ENCODE measurements at regions not wholly inside any gene's neighbourhood (a gene's known extent, or its start where the extent isn't known, plus 50 kb on each side); places are given as distances from the start of the nearest gene placed in this dataset.

DNA sequence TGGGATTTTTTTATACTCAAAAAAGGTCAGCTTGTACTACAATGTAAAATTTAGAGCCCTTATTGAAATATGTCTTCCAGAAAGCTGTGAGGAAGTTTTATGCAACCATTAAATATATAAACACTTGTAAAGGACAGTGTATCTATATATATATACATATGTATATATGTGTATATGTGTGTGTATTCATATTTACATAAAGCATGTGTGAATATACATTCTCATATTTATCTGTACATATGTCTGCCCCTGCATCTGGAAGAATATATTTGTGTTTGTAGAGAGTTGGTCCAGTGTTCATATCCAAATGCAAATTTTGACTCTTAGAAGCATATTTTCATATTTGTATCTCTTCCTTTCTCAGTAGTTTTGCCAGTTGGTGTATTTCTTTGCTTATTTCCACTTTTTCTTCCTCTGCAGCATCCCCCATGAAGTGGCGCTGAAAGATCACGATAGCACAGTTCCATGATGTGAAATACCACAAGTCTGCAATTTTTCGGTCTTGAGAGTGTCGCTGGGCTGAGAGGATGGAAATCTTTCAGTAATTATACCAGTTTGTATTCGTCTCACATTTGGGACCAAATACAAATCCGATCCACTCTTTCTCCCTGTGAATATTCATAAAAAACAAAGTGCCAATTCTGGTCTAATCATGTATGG is 311.7 kb upstream of the DPH6 start:
- DNase-seq (ENCODE audit: low read depth in 3 of 3) = no peak

DNA sequence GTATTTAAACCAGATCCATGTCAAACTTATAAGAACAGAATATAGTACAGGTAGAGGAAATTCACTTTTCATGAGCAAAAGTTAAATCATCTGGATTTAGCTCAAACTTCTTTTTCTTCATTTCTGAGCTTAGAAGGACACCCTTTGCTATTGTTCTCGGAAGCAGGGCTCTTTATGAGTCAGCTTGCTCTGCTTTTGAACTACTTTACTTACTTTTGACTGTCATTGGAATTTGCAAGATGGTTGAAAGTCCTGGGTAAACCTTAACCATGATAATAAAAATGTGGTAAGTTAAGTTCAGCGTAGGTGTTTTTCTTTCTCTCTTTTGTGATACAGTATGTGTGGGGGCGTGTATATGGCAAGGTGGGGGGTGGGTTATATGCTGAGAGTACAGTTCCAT is 312.7 kb upstream of the DPH6 start:
- DNase-seq (ENCODE audit: low read depth in 3 of 3) = no peak

DNA sequence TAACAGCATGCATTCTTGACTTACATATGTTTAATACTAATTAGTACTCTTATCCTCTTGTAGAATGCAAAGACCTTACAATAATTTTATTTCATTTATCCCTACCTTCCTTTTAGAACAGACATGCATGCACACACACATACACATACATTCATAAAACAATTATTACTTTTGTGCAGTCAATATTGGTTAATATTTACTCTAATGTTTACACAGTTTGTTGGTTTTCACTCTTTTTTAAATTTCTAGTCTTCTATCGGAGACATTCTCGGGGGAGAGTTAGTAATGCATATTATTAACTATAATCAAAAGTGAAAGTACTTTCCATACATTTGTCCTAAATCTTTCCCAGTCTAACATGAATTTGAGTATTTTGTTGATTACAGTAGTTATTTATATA is 317.7 kb upstream of the DPH6 start:
- DNase-seq (ENCODE audit: low read depth in 3 of 3) = no peak

DNA sequence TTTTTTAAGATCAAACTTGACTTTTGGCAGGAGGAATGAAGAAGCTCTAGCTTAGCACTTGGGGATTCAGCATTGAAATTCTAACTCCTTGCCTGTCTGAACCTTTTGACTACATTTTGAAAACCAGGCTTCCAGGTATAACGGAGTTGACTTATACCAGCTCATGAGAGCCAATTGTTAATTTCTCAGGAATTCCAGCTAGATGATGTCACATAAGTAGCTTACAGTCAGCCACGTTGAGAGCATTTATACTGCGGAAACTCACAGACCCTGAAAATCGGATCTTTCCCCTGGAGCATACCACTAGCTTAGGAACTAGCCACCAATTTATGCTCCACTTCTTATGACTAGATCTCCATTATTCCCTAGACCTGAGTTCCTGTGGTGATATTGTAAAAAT is 321.4 kb upstream of the DPH6 start:
- no peak for DNase-seq (ENCODE audit: low read depth in 3 of 3)

DNA sequence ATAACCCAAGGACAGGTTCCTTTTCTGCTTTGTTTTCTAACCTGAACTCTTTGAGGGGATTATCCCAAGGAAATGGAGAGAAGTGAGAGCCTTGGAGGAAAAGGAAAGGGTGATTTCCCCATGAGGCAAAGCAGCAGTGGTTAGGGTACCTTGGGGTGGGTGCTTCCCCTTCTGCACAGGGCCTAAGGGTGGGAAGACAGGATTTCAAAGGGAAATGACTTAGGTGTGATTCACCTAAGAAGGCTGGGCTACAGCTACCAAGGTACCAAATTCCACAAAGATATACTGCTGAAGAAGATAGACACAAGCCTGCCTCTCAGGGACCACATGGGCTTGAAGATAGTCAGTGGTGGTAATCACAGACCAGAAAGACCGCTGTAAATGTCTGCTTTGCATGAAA is 325.3 kb upstream of the DPH6 start:
- no peak for DNase-seq (ENCODE audit: low read depth in 3 of 3)

DNA sequence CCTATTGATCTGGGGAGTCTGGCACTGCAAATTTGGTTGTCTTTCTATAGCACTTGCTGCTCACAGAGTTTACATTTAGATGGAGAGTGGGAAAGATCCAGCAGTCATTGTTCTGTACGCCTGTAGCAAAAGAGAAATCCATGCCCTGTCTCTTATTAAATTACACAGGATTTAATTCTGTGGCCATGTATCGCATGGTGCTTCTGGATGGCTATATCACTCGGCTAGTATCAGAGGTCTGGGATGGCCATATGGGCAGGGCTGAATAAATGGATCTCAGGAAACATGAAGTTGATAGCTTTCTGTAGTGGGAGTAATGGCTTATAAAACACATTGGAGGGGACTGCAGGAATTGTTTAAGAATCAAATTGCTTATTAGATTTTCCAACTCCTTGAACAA is 325.8 kb upstream of the DPH6 start:
- no peak for DNase-seq (ENCODE audit: low read depth in 3 of 3)

DNA sequence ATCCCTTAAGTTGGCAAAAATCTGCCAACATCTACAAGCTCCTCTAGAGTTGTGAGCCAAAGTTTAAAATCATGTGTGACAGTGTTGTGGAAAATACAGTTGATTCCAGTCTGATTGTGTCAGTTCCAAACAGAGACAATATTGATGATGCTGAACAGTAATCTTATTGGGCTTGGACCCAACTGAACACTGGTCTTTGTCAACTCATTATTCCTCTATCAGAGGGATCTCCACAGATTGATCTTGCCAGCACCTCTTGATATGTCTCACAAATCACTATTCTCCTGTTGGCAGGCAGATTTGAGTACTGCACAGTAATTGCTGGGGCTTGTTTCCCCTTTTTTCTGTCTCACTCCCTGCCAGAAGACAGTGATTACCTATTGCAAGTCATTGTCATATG is 326.6 kb upstream of the DPH6 start:
- DNase-seq (ENCODE audit: low read depth in 3 of 3) = no peak

DNA sequence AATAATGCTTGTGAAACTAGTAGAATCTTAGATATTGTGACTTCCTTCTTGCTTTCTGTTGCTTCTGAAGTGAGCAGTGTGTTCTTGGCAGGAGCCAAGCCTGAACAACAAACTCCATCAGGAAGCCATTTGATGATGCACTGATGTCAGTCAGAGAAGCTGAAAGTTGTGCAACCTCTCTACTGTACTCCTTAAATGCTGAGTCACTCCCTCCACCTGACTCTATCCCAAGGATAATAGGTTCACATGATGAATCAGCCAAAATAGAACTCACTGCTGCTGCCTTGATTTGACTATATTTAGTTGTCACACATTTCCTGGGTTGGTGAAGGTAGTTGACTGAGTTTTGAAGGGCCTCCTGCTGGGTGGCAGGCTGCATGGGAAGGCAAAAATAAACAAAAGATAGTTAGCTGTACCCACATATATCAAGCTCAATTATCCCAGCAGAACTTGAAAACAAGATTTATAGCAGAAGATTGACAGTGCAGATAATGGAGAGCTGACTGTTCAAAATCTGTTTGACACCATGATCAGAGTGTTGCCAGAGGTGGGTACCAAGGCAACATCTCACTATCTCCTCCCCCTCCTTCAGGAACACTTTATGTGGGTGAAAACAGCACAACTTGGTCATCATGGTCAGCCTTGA is 328.4 kb upstream of the DPH6 start:
- no peak for DNase-seq (ENCODE audit: low read depth in 3 of 3)

DNA sequence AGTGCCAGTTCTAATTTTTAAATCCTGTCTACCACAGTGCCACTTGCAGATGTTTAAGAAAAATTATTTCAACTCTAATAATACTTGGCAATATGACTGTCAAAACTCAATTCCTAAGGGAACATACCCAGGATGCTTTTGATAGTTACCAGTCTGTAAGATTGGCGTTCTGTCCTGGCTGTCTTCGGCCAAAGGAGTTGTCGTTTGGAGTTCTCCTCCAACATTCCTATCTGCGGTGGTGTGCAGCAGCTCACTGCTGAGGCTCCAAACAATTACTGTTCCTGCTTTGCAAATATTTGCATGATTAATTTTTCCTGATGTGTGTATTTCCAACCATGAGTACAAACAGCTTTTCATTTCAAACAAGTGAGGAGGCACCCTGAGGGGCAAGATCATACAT is 330.8 kb upstream of the DPH6 start:
- DNase-seq (ENCODE audit: low read depth in 3 of 3) = no peak

DNA sequence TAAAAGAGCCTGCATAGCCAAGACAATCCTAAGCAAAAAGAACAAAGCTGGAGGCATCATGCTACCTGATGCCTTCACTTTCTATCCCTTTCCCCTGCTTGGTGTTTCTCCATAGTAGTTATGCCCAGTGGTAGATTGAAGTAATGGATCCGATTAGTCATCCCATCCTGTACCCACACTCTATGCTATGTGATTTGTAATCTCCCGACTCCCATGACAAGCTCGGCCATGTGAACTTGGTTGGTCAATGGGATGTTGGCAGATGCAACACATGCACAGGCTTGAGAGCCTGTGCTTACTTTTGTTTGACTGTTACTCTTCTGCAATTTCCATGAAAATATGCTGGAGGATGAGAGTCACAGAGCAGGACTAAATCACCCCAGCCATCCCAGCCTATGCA is 334.9 kb upstream of the DPH6 start:
- DNase-seq (ENCODE audit: low read depth in 3 of 3) = no peak

DNA sequence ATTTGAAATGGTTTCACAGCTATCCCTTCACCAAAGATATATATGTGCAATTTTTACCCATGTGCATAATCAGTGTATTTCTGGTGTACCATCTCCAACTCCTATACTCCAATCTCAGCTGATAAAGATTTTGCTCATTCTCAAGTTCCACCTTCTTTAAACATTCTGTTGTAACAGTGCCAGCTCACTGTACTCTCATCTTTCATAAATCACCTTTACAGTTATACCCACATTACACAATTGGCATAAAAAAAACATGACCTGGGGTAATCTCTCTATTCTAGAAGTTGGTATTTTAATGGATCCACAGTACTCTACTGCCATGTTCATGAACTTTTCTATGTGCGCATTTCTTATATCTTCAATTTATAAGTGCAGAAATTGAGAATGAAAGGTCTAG is 339.9 kb upstream of the DPH6 start:
- no peak for DNase-seq (ENCODE audit: low read depth in 3 of 3)

DNA sequence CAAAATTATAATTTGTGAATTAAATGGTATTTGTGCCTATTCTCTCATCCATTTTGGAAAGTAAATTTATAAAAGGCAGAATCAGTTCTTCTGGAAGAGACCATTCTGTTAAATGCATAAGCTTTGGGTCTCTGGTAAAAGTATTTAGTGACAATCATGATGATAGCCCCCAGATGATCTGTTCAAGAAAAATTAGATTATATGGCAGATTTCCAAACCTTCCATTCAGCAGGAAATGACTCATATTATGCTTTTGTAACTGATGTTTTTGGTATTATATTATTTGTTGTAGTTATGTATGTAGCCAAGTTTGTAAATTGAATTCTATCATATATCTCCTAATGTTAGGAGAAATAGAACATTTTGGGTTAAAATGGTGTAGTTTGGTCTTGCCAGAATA is 340.8 kb upstream of the DPH6 start:
- no peak for DNase-seq (ENCODE audit: low read depth in 3 of 3)

DNA sequence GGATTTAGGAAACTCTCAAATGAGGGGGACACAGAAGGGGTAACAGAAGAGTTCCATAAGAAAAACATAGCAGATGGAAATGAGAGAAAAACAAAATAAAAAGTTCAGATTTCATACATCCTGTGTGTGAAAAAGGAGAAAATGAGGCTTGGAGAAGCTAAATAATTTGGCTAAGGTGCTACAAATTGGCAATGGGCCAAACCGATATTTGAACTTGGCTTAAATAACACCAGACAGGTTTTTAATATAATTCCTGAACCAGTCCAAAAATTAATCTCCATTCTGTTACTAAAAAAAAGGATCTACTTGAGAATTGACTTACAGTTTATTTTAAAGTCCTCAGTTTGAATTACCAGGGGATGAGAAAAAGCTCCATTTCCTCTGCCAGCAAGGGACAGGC is 342.9 kb upstream of the DPH6 start:
- no peak for DNase-seq (ENCODE audit: low read depth in 3 of 3)

DNA sequence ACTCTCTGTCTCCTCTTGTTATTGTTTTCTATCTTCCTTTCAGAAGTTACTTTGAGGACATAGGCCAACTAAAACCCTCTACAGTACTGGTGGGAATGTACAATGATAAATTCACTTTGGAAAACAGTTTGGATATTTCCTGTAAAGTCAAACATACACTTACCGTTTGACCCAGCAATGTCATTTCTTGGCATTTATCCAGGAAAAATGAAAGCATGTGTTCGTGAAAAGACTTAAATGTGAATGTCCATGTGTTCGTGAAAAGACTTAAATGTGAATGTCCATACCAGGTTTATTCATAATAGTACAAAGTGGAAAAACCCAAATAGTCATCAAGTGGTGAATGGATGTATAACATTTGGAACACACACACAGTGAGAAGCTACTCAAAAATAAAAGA is 361.5 kb upstream of the DPH6 start:
- DNase-seq (ENCODE audit: low read depth in 3 of 3) = no peak

DNA sequence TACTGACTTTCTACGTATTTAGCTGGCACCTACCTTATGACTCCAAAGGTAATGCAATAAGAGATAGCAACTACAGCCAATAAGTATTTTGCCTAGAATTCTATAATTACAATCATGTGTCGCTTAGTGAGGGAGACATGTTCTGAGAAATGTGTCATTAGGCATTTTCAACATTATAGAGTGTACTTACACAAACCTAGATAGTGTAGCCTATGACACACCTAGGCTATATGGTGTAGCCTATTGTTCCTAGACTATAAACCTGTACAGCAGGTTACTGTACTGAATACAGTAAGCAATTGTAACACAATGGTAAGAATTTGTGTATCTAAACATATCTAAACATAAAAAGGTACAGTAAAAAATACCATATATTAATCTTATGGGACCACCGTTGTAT is 363.4 kb upstream of the DPH6 start:
- no peak for DNase-seq (ENCODE audit: low read depth in 3 of 3)

DNA sequence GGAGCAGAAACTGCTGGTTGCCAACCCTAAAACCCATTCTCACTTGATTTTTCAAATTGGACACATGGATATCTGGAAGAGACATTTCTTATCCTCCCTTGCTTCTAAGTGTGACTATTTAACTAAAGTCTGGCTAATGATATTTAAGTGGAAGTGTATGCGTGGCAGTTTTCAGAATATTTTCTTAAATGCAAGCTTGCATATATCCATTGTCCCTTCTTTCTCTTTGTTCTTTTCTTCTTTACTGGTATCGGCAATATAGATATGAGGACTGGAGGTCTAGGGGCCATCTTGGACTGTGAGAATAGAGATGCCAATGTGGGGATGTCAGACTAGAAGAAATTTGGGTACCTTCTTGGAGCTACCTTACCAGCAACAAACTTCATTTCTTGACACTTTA is 364.3 kb upstream of the DPH6 start:
- DNase-seq (ENCODE audit: low read depth in 3 of 3) = no peak

DNA sequence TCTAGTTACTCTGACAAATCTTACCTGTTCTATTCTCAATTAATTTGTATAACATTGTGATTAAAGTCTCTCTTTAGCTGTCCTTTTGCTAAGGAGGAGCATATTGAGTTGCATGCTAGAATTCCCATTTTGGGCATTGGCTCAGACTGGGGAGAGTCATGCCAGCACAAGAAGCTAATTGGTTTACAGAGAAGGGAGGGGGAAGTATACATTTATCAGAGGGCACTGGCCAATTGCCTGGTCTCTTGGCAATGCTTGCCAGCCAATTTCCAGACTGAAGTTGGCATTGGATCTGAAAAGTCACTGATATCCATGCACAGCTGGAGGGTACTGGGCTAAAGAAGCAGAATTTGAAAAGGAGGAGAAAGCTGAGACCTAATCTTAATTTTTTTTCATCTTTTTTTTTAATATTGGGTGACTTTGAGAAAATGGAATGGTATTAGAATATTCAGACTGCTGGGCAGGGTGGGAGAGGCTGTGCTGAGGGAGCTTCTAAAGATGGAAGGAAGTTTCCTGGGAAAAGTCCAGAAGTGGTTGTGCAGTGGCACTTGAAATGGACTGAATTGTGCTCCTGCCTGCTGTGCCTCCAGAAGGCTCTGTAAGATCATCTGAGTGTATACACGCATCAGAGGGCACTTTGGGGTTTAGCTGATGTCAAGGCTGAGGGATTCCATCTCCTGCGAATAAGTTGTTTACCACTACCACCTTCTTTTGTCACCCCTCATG is 365.2 kb upstream of the DPH6 start:
- no peak for DNase-seq (ENCODE audit: low read depth in 3 of 3)

DNA sequence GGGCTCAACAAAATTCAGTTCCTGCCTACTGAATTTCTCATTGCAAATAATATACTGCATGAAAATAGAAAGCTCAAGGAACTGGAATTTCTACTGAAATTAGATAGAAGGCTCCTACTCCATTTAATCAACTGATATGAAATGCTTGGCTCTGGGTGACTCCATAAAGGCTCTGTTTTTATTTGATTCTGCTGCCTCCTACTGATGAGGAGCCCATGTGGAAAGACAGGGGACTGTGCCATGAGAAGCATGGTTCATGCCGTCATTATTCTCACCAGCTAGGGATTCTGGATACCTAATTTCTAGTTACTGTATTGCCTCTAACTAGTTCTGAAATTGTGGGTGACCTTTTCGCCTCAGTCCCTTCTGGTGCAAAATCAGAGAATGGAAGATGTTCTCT is 366.2 kb upstream of the DPH6 start:
- DNase-seq (ENCODE audit: low read depth in 3 of 3) = no peak

DNA sequence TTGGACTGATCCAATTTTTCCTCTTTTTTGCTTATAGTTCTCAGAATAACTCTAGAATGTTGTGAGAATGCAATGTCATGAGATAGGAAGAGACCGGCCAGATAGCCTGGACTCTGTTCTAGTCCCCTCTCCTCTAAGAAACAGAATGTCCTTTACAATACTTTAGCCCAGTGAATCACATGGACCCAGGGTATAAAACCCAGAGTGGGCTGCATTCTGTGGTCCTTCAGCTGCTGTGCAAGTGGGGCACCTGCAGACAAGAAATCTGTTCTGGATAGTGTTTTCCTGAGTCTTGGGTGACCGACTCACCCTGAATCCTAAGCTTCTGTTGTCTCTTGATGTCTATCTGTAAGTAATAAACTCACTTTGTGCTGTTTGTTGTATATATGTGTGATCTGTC is 368.6 kb upstream of the DPH6 start:
- DNase-seq (ENCODE audit: low read depth in 3 of 3) = no peak

DNA sequence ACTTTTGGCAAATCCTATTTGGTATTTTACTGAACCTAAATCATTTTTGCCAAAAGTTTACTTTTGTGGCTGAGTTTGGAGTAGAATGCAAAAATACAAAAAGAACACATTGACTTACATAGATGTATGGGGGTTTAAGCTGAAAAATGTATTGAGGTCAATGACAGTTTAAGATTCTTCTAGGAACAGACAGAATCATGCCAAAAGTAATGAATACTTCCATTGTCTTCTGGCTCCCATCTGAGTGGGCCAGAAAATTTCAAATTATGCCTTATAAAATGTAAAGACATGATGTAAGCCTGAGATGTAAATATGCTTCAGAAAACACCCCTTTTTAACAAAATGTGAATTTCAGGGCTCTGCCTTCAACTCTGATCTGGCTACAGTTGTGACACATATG is 375.1 kb upstream of the DPH6 start:
- no peak for DNase-seq (ENCODE audit: low read depth in 3 of 3)

DNA sequence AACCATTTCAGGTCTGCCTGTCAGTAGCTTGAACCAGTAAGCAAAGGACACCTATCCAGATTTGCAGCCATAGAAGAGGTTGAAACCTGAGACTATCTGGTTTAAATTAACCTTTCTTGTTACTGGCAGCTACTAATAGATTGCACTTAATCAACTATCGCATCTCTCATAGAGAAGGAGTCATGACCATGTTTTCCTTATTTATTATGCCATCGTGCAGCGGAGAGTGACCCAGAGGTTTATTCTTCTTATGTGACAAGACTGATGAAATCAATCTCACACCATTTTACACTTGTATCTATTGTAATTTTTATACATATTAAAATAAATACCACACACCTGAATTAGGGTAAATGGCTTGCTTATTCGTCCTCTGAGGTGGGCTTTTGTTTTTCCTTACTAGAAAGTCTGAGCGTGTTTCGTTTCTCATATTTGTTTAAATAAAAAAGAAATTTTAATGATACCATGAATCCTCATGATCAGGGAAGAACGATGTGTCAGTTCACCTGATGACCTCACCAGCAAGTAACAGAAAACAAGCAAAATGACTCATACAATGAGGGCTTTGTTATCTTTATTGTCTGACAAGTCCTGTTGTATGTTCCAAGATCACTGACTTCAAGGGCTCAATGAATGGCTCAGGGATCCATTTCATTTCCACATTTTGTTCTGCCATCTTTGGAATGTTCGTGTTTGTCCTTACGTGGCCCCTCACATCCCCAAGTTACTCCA is 379.5 kb upstream of the DPH6 start:
- no peak for DNase-seq (ENCODE audit: low read depth in 3 of 3)

DNA sequence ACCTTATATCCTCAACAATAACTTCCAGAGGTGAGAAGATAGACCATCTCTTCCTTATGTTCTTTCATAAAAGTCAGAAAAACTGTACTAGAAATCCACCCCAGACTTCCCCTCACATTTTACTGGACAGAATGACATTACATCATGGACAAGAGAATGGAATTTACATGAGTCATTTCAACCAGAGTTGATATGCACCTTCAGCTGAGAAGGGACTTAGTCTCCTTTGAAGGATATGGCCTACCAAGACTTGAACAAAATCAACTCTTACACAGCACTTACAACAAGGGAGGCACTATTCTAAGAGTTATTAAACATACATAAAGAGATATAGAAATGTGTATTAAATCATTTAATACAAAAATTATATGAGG is 380.0 kb upstream of the DPH6 start:
- no peak for DNase-seq (ENCODE audit: low read depth in 3 of 3)

DNA sequence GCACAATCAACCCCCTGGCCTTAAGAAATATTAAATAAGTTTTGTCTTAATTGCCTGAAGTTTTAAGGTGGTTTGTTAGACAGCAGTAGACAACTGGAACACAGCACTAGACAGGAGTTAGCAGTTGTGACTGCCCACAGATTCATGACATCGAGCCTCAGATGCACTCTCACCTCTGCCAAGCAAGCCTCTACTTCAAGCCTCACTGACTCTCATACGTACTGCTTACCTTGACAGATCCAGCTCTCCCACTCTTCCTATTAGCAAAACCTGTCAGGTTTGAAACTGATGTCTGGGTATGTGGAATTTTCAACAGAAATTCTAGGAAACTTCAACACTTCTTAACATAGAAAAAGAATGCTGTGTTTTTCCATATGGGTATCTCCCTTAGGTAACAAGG is 382.9 kb upstream of the DPH6 start:
- DNase-seq (ENCODE audit: low read depth in 3 of 3) = no peak

Data from stimulated activated CD4-positive, alpha-beta T cell treated with anti-CD3 and anti-CD28 coated beads, TNF-alpha, amount 100 ng/mL, for 4 hours (primary cell).